ENCODE measurements at regions not wholly inside any gene's neighbourhood (a gene's known extent, or its start where the extent isn't known, plus 50 kb on each side); places are given as distances from the start of the nearest gene placed in this dataset.

GRCh38 chr18:40356168-40356567, 1598.9 kb upstream of the PIK3C3 start:
- no peak overlapping the region for H3K27ac ChIP-seq (ENCODE audit: low read length)
- H3K9me3 ChIP-seq (ENCODE audit: control insufficient read depth, insufficient read depth, low read length), result no peaks in the 10 kb centered on the region
- no CpG with 5 or more reads among the region's 6 CpGs for WGBS (ENCODE audit: insufficient coverage, insufficient read length)
- H3K27me3 ChIP-seq (ENCODE audit: control insufficient read depth, insufficient read depth, low read length), result no peaks in the 10 kb centered on the region
- no peak overlapping the region for H3K4me3 ChIP-seq (ENCODE audit: low read length)
- H3K36me3 ChIP-seq (ENCODE audit: control insufficient read depth, insufficient read depth, low read length), result no peaks in the 10 kb centered on the region
- DNase-seq (ENCODE audit: low read depth, low spot score), result no peak
- no peaks in the 10 kb centered on the region for H3K4me1 ChIP-seq (ENCODE audit: control insufficient read depth, insufficient read depth, low read length)

- Histone ChIP-seq H3K4me1 (ENCODE audit: control insufficient read depth, insufficient read depth, low read length) (no peaks in the 10 kb centered on the region), H3K4me3 (ENCODE audit: low read length) (no peak overlapping the region), H3K27ac (ENCODE audit: low read length) (no peak overlapping the region), H3K9me3 (ENCODE audit: control insufficient read depth, insufficient read depth, low read length) (no peaks in the 10 kb centered on the region), H3K36me3 (ENCODE audit: control insufficient read depth, insufficient read depth, low read length) (no peaks in the 10 kb centered on the region), H3K27me3 (ENCODE audit: control insufficient read depth, insufficient read depth, low read length) (no peaks in the 10 kb centered on the region)
- no peak for DNase-seq (ENCODE audit: low read depth, low spot score)
- WGBS (ENCODE audit: insufficient coverage, insufficient read length), result no CpG with 5 or more reads among the region's 1 CpG
These were observed 1599.3 kb upstream of the PIK3C3 start for GRCh38 chr18:40355726-40356125.

GRCh38 chr18:40348196-40348595, 1606.8 kb upstream of the PIK3C3 start:
- no CpG with 5 or more reads among the region's 1 CpG for WGBS (ENCODE audit: insufficient coverage, insufficient read length)
- Histone ChIP-seq H3K4me1 (ENCODE audit: control insufficient read depth, insufficient read depth, low read length) (no peaks in the 10 kb centered on the region), H3K27ac (ENCODE audit: low read length) (no peak overlapping the region)

GRCh38 chr18:40347261-40347660, 1607.8 kb upstream of the PIK3C3 start:
- Histone ChIP-seq H3K9me3 (ENCODE audit: control insufficient read depth, insufficient read depth, low read length) (no peaks in the 10 kb centered on the region), H3K4me3 (ENCODE audit: low read length) (no peak overlapping the region), H3K4me1 (ENCODE audit: control insufficient read depth, insufficient read depth, low read length) (no peaks in the 10 kb centered on the region), H3K27me3 (ENCODE audit: control insufficient read depth, insufficient read depth, low read length) (no peaks in the 10 kb centered on the region), H3K27ac (ENCODE audit: low read length) (no peak overlapping the region), H3K36me3 (ENCODE audit: control insufficient read depth, insufficient read depth, low read length) (no peaks in the 10 kb centered on the region)
- DNase-seq (ENCODE audit: low read depth, low spot score), result no peak
- no CpG with 5 or more reads among the region's 5 CpGs for WGBS (ENCODE audit: insufficient coverage, insufficient read length)

More at GRCh38 chr18:40348196-40348595, 1606.8 kb upstream of the PIK3C3 start:
- H3K36me3 ChIP-seq (ENCODE audit: control insufficient read depth, insufficient read depth, low read length), result no peaks in the 10 kb centered on the region
- no peak for DNase-seq (ENCODE audit: low read depth, low spot score)
- no peak overlapping the region for H3K4me3 ChIP-seq (ENCODE audit: low read length)
- no peaks in the 10 kb centered on the region for H3K9me3 ChIP-seq (ENCODE audit: control insufficient read depth, insufficient read depth, low read length)
- no peaks in the 10 kb centered on the region for H3K27me3 ChIP-seq (ENCODE audit: control insufficient read depth, insufficient read depth, low read length)

- no peak overlapping the region for H3K27ac ChIP-seq (ENCODE audit: low read length)
- no peaks in the 10 kb centered on the region for H3K27me3 ChIP-seq (ENCODE audit: control insufficient read depth, insufficient read depth, low read length)
- H3K9me3 ChIP-seq (ENCODE audit: control insufficient read depth, insufficient read depth, low read length), result no peaks in the 10 kb centered on the region
- H3K4me1 ChIP-seq (ENCODE audit: control insufficient read depth, insufficient read depth, low read length), result no peaks in the 10 kb centered on the region
- H3K4me3 ChIP-seq (ENCODE audit: low read length), result no peak overlapping the region
- H3K36me3 ChIP-seq (ENCODE audit: control insufficient read depth, insufficient read depth, low read length), result no peaks in the 10 kb centered on the region
- DNase-seq (ENCODE audit: low read depth, low spot score), result no peak
These were observed 1608.9 kb upstream of the PIK3C3 start for GRCh38 chr18:40346146-40346545.

- no peaks in the 10 kb centered on the region for H3K4me1 ChIP-seq (ENCODE audit: control insufficient read depth, insufficient read depth, low read length)
- H3K36me3 ChIP-seq (ENCODE audit: control insufficient read depth, insufficient read depth, low read length), result no peaks in the 10 kb centered on the region
- WGBS (ENCODE audit: insufficient coverage, insufficient read length), result no CpG with 5 or more reads among the region's 3 CpGs
- H3K27me3 ChIP-seq (ENCODE audit: control insufficient read depth, insufficient read depth, low read length), result no peaks in the 10 kb centered on the region
- H3K4me3 ChIP-seq (ENCODE audit: low read length), result no peak overlapping the region
- H3K9me3 ChIP-seq (ENCODE audit: control insufficient read depth, insufficient read depth, low read length), result no peaks in the 10 kb centered on the region
- no peak for DNase-seq (ENCODE audit: low read depth, low spot score)
- H3K27ac ChIP-seq (ENCODE audit: low read length), result no peak overlapping the region
These were observed 1613.3 kb upstream of the PIK3C3 start for GRCh38 chr18:40341701-40342100.

- no peaks in the 10 kb centered on the region for H3K27me3 ChIP-seq (ENCODE audit: control insufficient read depth, insufficient read depth, low read length)
- H3K9me3 ChIP-seq (ENCODE audit: control insufficient read depth, insufficient read depth, low read length), result no peaks in the 10 kb centered on the region
- no peak for DNase-seq (ENCODE audit: low read depth, low spot score)
- no peaks in the 10 kb centered on the region for H3K36me3 ChIP-seq (ENCODE audit: control insufficient read depth, insufficient read depth, low read length)
- H3K27ac ChIP-seq (ENCODE audit: low read length), result no peak overlapping the region
- no CpG with 5 or more reads among the region's 1 CpG for WGBS (ENCODE audit: insufficient coverage, insufficient read length)
- no peak overlapping the region for H3K4me3 ChIP-seq (ENCODE audit: low read length)
- H3K4me1 ChIP-seq (ENCODE audit: control insufficient read depth, insufficient read depth, low read length), result no peaks in the 10 kb centered on the region
These were observed 1616.8 kb upstream of the PIK3C3 start for GRCh38 chr18:40338284-40338683.

GRCh38 chr18:40326985-40327384, 1628.0 kb upstream of the PIK3C3 start:
- WGBS (ENCODE audit: insufficient coverage, insufficient read length), result no CpG with 5 or more reads among the region's 6 CpGs
- no peak overlapping the region for H3K27ac ChIP-seq (ENCODE audit: low read length)
- DNase-seq (ENCODE audit: low read depth, low spot score), result peak; percentile 1

GRCh38 chr18:40325988-40326387, 1629.0 kb upstream of the PIK3C3 start:
- no CpG with 5 or more reads among the region's 1 CpG for WGBS (ENCODE audit: insufficient coverage, insufficient read length)
- DNase-seq (ENCODE audit: low read depth, low spot score), result no peak
- Histone ChIP-seq H3K9me3 (ENCODE audit: control insufficient read depth, insufficient read depth, low read length) (no peaks in the 10 kb centered on the region), H3K27me3 (ENCODE audit: control insufficient read depth, insufficient read depth, low read length) (no peaks in the 10 kb centered on the region), H3K4me3 (ENCODE audit: low read length) (no peak overlapping the region), H3K36me3 (ENCODE audit: control insufficient read depth, insufficient read depth, low read length) (no peaks in the 10 kb centered on the region), H3K27ac (ENCODE audit: low read length) (no peak overlapping the region), H3K4me1 (ENCODE audit: control insufficient read depth, insufficient read depth, low read length) (no peaks in the 10 kb centered on the region; the same call in 1 of the 2 replicates)

More at GRCh38 chr18:40326985-40327384, 1628.0 kb upstream of the PIK3C3 start:
- H3K4me3 ChIP-seq (ENCODE audit: low read length), result no peak overlapping the region
- no peaks in the 10 kb centered on the region for H3K9me3 ChIP-seq (ENCODE audit: control insufficient read depth, insufficient read depth, low read length)
- no peaks in the 10 kb centered on the region for H3K27me3 ChIP-seq (ENCODE audit: control insufficient read depth, insufficient read depth, low read length)
- H3K36me3 ChIP-seq (ENCODE audit: control insufficient read depth, insufficient read depth, low read length), result no peaks in the 10 kb centered on the region
- H3K4me1 ChIP-seq (ENCODE audit: control insufficient read depth, insufficient read depth, low read length), result no peaks in the 10 kb centered on the region; the same call in 1 of the 2 replicates

- no peaks in the 10 kb centered on the region for H3K4me1 ChIP-seq (ENCODE audit: control insufficient read depth, insufficient read depth, low read length)
- DNase-seq (ENCODE audit: low read depth, low spot score), result no peak
- no peaks in the 10 kb centered on the region for H3K36me3 ChIP-seq (ENCODE audit: control insufficient read depth, insufficient read depth, low read length)
- no peak overlapping the region for H3K4me3 ChIP-seq (ENCODE audit: low read length)
- H3K9me3 ChIP-seq (ENCODE audit: control insufficient read depth, insufficient read depth, low read length), result no peaks in the 10 kb centered on the region
- no peaks in the 10 kb centered on the region for H3K27me3 ChIP-seq (ENCODE audit: control insufficient read depth, insufficient read depth, low read length)
- no CpG with 5 or more reads among the region's 2 CpGs for WGBS (ENCODE audit: insufficient coverage, insufficient read length)
- H3K27ac ChIP-seq (ENCODE audit: low read length), result no peak overlapping the region
These were observed 1640.8 kb upstream of the PIK3C3 start for GRCh38 chr18:40314199-40314598.

- WGBS (ENCODE audit: insufficient coverage, insufficient read length), result 100% methylated on average over 1 of the region's 11 CpGs
- H3K4me1 ChIP-seq (ENCODE audit: control insufficient read depth, insufficient read depth, low read length), result no peaks in the 10 kb centered on the region
- no peaks in the 10 kb centered on the region for H3K36me3 ChIP-seq (ENCODE audit: control insufficient read depth, insufficient read depth, low read length)
- no peak overlapping the region for H3K4me3 ChIP-seq (ENCODE audit: low read length)
- H3K27ac ChIP-seq (ENCODE audit: low read length), result no peak overlapping the region
- DNase-seq (ENCODE audit: low read depth, low spot score), result no peak
- H3K27me3 ChIP-seq (ENCODE audit: control insufficient read depth, insufficient read depth, low read length), result no peaks in the 10 kb centered on the region
- H3K9me3 ChIP-seq (ENCODE audit: control insufficient read depth, insufficient read depth, low read length), result no peaks in the 10 kb centered on the region
These were observed 1641.9 kb upstream of the PIK3C3 start for GRCh38 chr18:40313030-40313642.
